Panc1 (cell line): ENCODE measurements at regions not wholly inside any gene's neighbourhood (a gene's known extent, or its start where the extent isn't known, plus 50 kb on each side); places are given as distances from the start of the nearest gene placed in this dataset.

Source experiments
- CTCF ChIP-seq: fragments of 450-650 bp; IDR thresholded peaks from 2 replicates; pipeline ENCODE4 v1.5.1; 2017; ENCODE audit warnings: mild to moderate bottlenecking
- POLR2AphosphoS5 ChIP-seq: IDR thresholded peaks from 2 replicates; pipeline ENCODE4 v1.6.1; 2012; ENCODE audit warnings: mild to moderate bottlenecking, low read depth, low read length, moderate library complexity
- SIN3A ChIP-seq: IDR thresholded peaks from 2 replicates; pipeline ENCODE4 v1.6.1; 2012; ENCODE audit warnings: low read depth, mild to moderate bottlenecking, low read length, moderate library complexity, borderline replicate concordance; ENCODE audit not compliant: insufficient read depth

GRCh38 chr12:105805730-105806399 is 332.9 kb downstream of the NUAK1 start:
- TF ChIP-seq CTCF: no peak
- TF ChIP-seq POLR2AphosphoS5: no peak
- TF ChIP-seq SIN3A: no peak
